Prostate gland (tissue), 2 donors: ENCODE measurements at regions not wholly inside any gene's neighbourhood (a gene's known extent, or its start where the extent isn't known, plus 50 kb on each side); places are given as distances from the start of the nearest gene placed in this dataset.

ENCODE experiments used
- POLR2A ChIP-seq: fragments of 450-650 bp; IDR thresholded peaks from one replicate; pipeline ENCODE4 v1.6.1; 2016; ENCODE audit warnings: antibody characterized with exemption, mild to moderate bottlenecking
- POLR2AphosphoS5 ChIP-seq: sonication (generic); formaldehyde crosslinking; IDR thresholded peaks from one replicate; pipeline ENCODE4 v1.6.1; 2017; ENCODE audit warnings: antibody characterized with exemption
- TF ChIP-seq, protein P1 (sequence below), 4 experiments: fragments of 200-600 bp in 2 of 4; fragments of 450-650 bp in 2 of 4; sonication (generic) in 2 of 4; IDR thresholded peaks; 1 replicate in 3 of 4; 2 replicates in 1 of 4; pipeline ENCODE4 v1.5.1; 2016 to 2019; ENCODE audit warnings: antibody characterized with exemption in 4 of 4, mild to moderate bottlenecking in 2 of 4, moderate library complexity in 2 of 4

DNA sequence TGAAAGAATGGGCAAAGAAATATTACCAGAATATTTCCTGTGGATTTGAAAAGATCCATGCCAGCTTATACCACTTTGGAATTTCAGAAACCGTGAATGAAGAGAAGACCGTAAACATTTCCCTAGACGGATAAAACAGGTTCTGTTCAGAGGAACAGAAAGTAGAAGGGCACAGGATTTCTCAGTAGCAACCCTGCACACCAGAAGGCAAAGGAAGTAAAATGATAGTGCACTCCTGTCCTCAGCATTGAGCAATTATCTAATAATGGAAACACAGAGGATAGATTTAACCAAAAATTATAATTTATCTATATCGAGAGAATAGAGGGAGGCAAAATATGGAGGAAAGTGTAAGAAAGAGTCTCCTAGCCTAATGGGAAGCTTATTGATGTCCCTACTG lies 87.0 kb upstream of the ITGA6 start:
- TF ChIP-seq, protein P1, sequence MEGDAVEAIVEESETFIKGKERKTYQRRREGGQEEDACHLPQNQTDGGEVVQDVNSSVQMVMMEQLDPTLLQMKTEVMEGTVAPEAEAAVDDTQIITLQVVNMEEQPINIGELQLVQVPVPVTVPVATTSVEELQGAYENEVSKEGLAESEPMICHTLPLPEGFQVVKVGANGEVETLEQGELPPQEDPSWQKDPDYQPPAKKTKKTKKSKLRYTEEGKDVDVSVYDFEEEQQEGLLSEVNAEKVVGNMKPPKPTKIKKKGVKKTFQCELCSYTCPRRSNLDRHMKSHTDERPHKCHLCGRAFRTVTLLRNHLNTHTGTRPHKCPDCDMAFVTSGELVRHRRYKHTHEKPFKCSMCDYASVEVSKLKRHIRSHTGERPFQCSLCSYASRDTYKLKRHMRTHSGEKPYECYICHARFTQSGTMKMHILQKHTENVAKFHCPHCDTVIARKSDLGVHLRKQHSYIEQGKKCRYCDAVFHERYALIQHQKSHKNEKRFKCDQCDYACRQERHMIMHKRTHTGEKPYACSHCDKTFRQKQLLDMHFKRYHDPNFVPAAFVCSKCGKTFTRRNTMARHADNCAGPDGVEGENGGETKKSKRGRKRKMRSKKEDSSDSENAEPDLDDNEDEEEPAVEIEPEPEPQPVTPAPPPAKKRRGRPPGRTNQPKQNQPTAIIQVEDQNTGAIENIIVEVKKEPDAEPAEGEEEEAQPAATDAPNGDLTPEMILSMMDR (IDR thresholded peaks at IDR 0.05) = no peak
- TF ChIP-seq POLR2A (no peak), POLR2AphosphoS5 (no peak)
